HCT116 (cell line): ENCODE measurements at regions not wholly inside any gene's neighbourhood (a gene's known extent, or its start where the extent isn't known, plus 50 kb on each side); places are given as distances from the start of the nearest gene placed in this dataset.

Experiments
- ATAC-seq: fragments of 200-7000 bp; cut with Tn5 transposase; 2 replicates; pipeline ENCODE4 v1.9.1; 2020; ENCODE audit warnings: mild to moderate bottlenecking, moderate library complexity
- BruUV-seq: library from RNA; stranded (reverse); fragments of 400-500 nt; replicated peaks from 2 replicates; lab custom pipeline; 2021; lab: Mats Ljungman, UMichigan
- CTCF ChIA-PET: fragments of 300-600 bp; sonication (Branson Sonifier 250); formaldehyde crosslinking; loops from one replicate; lab custom pipeline; 2021; ENCODE audit warnings: antibody characterized with exemption; lab: Charles Lee
- POLR2A ChIA-PET: fragments of 300-600, 350-600 bp; sonication (Branson Sonifier 250); formaldehyde crosslinking; loops from one replicate; lab custom pipeline; 2021; ENCODE audit warnings: antibody characterized with exemption; lab: Charles Lee
- RAD21 ChIA-PET, 2 experiments: fragments of 300-600 bp; sonication (Branson Sonifier 250); formaldehyde crosslinking; loops; one replicate each; lab custom pipeline; 2023; ENCODE audit warnings: low total read pairs in 2 of 2; ENCODE audit not compliant: uncharacterized antibody in 2 of 2, unreplicated experiment in 2 of 2, low non-redundant PET in 1 of 2; lab: Charles Lee
- DNase-seq: peaks from one replicate; pipeline ENCODE4 v3.0.0-alpha.2; 2010; ENCODE audit warnings: low read depth, low spot score
- H2AFZ ChIP-seq: fragments of 200-600 bp; shearing (Covaris generic), sonication (generic); 2 replicates; pipeline ENCODE4 v1.6.1; 2017; ENCODE audit warnings: low read depth, mixed run types, mixed read lengths, antibody characterized with exemption, low read length; ENCODE audit not compliant: poor library complexity, severe bottlenecking
- H3K27ac ChIP-seq: 2 replicates; pipeline ENCODE4 v1.5.1; 2012; ENCODE audit warnings: low read depth, low read length
- H3K27me3 ChIP-seq: fragments of 200-600 bp; sonication (generic); 2 replicates; pipeline ENCODE4 v1.6.1; 2016; ENCODE audit warnings: mixed run types, low read length, mixed read lengths; ENCODE audit not compliant: insufficient read depth
- H3K36me3 ChIP-seq, 2 experiments: fragments of 200-500 bp in 1 of 2; fragments of 200-600 bp in 1 of 2; sonication (Bioruptor generic) in 1 of 2; sonication (generic) in 1 of 2; 2 replicates each; pipeline versions ENCODE4 v1.5.1 to v1.6.1; 2014 to 2016; ENCODE audit warnings: low read length in 2 of 2, inconsistent platforms in 1 of 2, mixed read lengths in 1 of 2, mixed run types in 1 of 2; ENCODE audit not compliant: insufficient read depth in 2 of 2, control insufficient read depth in 1 of 2
- H3K4me1 ChIP-seq, 2 experiments: fragments of 200-600 bp in 1 of 2; sonication (generic) in 1 of 2; 2 replicates each; pipeline versions ENCODE4 v1.5.1 to v1.6.1; 2012 to 2017; ENCODE audit warnings: low read length in 2 of 2, inconsistent platforms in 1 of 2, mild to moderate bottlenecking in 1 of 2, mixed read lengths in 1 of 2, mixed run types in 1 of 2, moderate library complexity in 1 of 2; ENCODE audit not compliant: insufficient read depth in 2 of 2, control insufficient read depth in 1 of 2
- H3K4me2 ChIP-seq: fragments of 200-600 bp; sonication (generic); 2 replicates; pipeline ENCODE4 v1.6.1; 2017; ENCODE audit warnings: mixed run types, low read length, mixed read lengths
- H3K4me3 ChIP-seq, 2 experiments: fragments of 200-600 bp in 1 of 2; sonication (generic) in 1 of 2; replicated peaks in 1 of 2; 2 replicates each; pipeline ENCODE4 v1.5.1; 2011 to 2016; ENCODE audit warnings: low read length in 2 of 2, control low read depth in 1 of 2, low read depth in 1 of 2, mild to moderate bottlenecking in 1 of 2, mixed read lengths in 1 of 2, mixed run types in 1 of 2
- H3K79me2 ChIP-seq: fragments of 200-600 bp; sonication (generic); 2 replicates; pipeline ENCODE4 v1.6.1; 2017; ENCODE audit warnings: mild to moderate bottlenecking, mixed run types, low read length, moderate library complexity, mixed read lengths; ENCODE audit not compliant: insufficient read depth
- H3K9ac ChIP-seq: fragments of 200-600 bp; sonication (generic); 2 replicates; pipeline ENCODE4 v1.6.1; 2016; ENCODE audit warnings: low read length, mixed read lengths
- H3K9me2 ChIP-seq: fragments of 200-600 bp; sonication (generic), shearing (Covaris generic); 2 replicates; pipeline ENCODE4 v1.6.1; 2017; ENCODE audit warnings: mixed run types, mild to moderate bottlenecking, moderate library complexity; ENCODE audit not compliant: insufficient read depth
- H3K9me3 ChIP-seq, 2 experiments: fragments of 200-500 bp in 1 of 2; fragments of 200-600 bp in 1 of 2; sonication (Bioruptor generic) in 1 of 2; sonication (generic) in 1 of 2; 2 replicates each; pipeline ENCODE4 v1.6.1; 2014 to 2017; ENCODE audit warnings: low read length in 2 of 2, mixed read lengths in 2 of 2, inconsistent platforms in 1 of 2, low read depth in 1 of 2, mild to moderate bottlenecking in 1 of 2, mixed run types in 1 of 2, moderate library complexity in 1 of 2; ENCODE audit not compliant: control insufficient read depth in 1 of 2, insufficient read depth in 1 of 2
- H4K20me1 ChIP-seq: fragments of 200-600 bp; sonication (generic), shearing (Covaris generic); 2 replicates; pipeline ENCODE4 v1.6.1; 2017; ENCODE audit warnings: mixed run types, mild to moderate bottlenecking, moderate library complexity; ENCODE audit not compliant: insufficient read depth
- CBX3 ChIP-seq: IDR thresholded peaks from 2 replicates; pipeline ENCODE4 v1.6.1; 2012; ENCODE audit warnings: low read depth
- ELF1 ChIP-seq: IDR thresholded peaks from 2 replicates; pipeline ENCODE4 v1.6.1; 2012; ENCODE audit warnings: low read depth, borderline replicate concordance
- EZH2phosphoT487 ChIP-seq: fragments of 200-600 bp; IDR thresholded peaks from 2 replicates; pipeline ENCODE4 v1.6.1; 2018; ENCODE audit warnings: antibody characterized with exemption, borderline replicate concordance
- FOSL1 ChIP-seq: IDR thresholded peaks from 2 replicates; pipeline ENCODE4 v1.6.1; 2012; ENCODE audit warnings: low read depth
- JUND ChIP-seq: IDR thresholded peaks from 2 replicates; pipeline ENCODE4 v1.6.1; 2012
- POLR2A ChIP-seq: IDR thresholded peaks from 2 replicates; pipeline ENCODE4 v1.7.0; 2011; ENCODE audit warnings: borderline replicate concordance; ENCODE audit not compliant: insufficient read depth, insufficient read length; ENCODE audit errors: extremely low read depth
- RAD21 ChIP-seq: IDR thresholded peaks from 2 replicates; pipeline ENCODE4 v1.6.1; 2012; ENCODE audit warnings: low read depth, mild to moderate bottlenecking
- REST ChIP-seq: IDR thresholded peaks from 2 replicates; pipeline ENCODE4 v1.6.1; 2012; ENCODE audit warnings: low read depth
- SP1 ChIP-seq: IDR thresholded peaks from 2 replicates; pipeline ENCODE4 v1.6.1; 2012; ENCODE audit warnings: low read depth
- SRF ChIP-seq: IDR thresholded peaks from 2 replicates; pipeline ENCODE4 v1.6.1; 2012; ENCODE audit warnings: low read depth
- TCF7L2 ChIP-seq: IDR thresholded peaks from 2 replicates; pipeline ENCODE4 v1.7.0; 2011; ENCODE audit warnings: borderline replicate concordance, inconsistent platforms; ENCODE audit not compliant: insufficient read depth, insufficient read length; ENCODE audit errors: extremely low read depth
- ZBTB33 ChIP-seq: IDR thresholded peaks from 2 replicates; pipeline ENCODE4 v1.6.1; 2011; ENCODE audit warnings: mild to moderate bottlenecking, low read length, moderate library complexity; ENCODE audit not compliant: insufficient replicate concordance; ENCODE audit errors: extremely low read depth
- intact Hi-C: fragments of 100-400 bp; cut with micrococcal nuclease; formaldehyde crosslinking; loops from 2 replicates; pipeline ENCODE4 v1.10.0; 2022

- Histone ChIP-seq H4K20me1 (no peaks in the 10 kb centered on the region), H3K79me2 (no peaks in the 10 kb centered on the region), H3K9ac (no peak overlapping the region), H3K4me3 (no peak overlapping the region), H3K9me2 (no peaks in the 10 kb centered on the region), H3K9me3 (no peaks in the 10 kb centered on the region; a peak in 1 of 4 replicates)
- DNase-seq, result no peak
- POLR2A ChIA-PET, result no interaction called here
- ATAC-seq, result no peak
- intact Hi-C loops, result no loop called here
- CTCF ChIA-PET, result no interaction called here
- no peak for TF ChIP-seq SRF
- no peak for TF ChIP-seq SP1
- no peak for TF ChIP-seq POLR2A
- TF ChIP-seq JUND, result no peak
- no peak for TF ChIP-seq FOSL1
- no peak for TF ChIP-seq RAD21
- TF ChIP-seq CBX3, result no peak
- no peak for TF ChIP-seq TCF7L2
- no peak for TF ChIP-seq REST
- no peak for TF ChIP-seq ZBTB33
- no peak for TF ChIP-seq EZH2phosphoT487
- TF ChIP-seq ELF1, result no peak
- TF ChIP-seq, all 23 proteins: peak for 0
- Histone ChIP-seq H3K4me2 (no peak overlapping the region), H2AFZ (no peak overlapping the region), H3K4me1 (no peaks in the 10 kb centered on the region), H3K27ac (no peak overlapping the region), H3K27me3 (no peaks in the 10 kb centered on the region), H3K36me3 (no peaks in the 10 kb centered on the region)
- BruUV-seq, result no TSS peak
- RAD21 ChIA-PET, result no interaction called here
Observed at GRCh38 chr12:40581889-40582288, 110.3 kb upstream of the CNTN1 start.
